ENCODE measurements at regions not wholly inside any gene's neighbourhood (a gene's known extent, or its start where the extent isn't known, plus 50 kb on each side); places are given as distances from the start of the nearest gene placed in this dataset.

GRCh38 chr13:80239571-80240255, 101.2 kb downstream of the SPRY2 start:
- TF ChIP-seq CTCF (IDR thresholded peaks at IDR 0.05; ENCODE audit: low read depth, low read length, missing input control) (no peak), REST (IDR thresholded peaks at IDR 0.05) (no peak), RAD21 (IDR thresholded peaks at IDR 0.05) (no peak), SP1 (IDR thresholded peaks at IDR 0.05) (no peak), YY1 (IDR thresholded peaks at IDR 0.05) (no peak), TAF1 (conservative IDR thresholded peaks at IDR 0.05) (no peak), JUND (IDR thresholded peaks at IDR 0.05) (no peak), MAX (IDR thresholded peaks at IDR 0.05) (no peak), GABPA (IDR thresholded peaks at IDR 0.05 in 1 of 2, conservative IDR thresholded peaks at IDR 0.05 in 1 of 2) (no peak), EGR1 (IDR thresholded peaks at IDR 0.05; ENCODE audit: low read depth in 2 of 2) (no peak), ZBTB33 (IDR thresholded peaks at IDR 0.05) (no peak), HNF4A (conservative IDR thresholded peaks at IDR 0.05) (no peak)

Data from liver (tissue), 3 donors.